ENCODE measurements at regions not wholly inside any gene's neighbourhood (a gene's known extent, or its start where the extent isn't known, plus 50 kb on each side); places are given as distances from the start of the nearest gene placed in this dataset.
"Not testable (repeated sequence)": the region's sequence is repeated elsewhere in the genome, so short reads cannot be mapped to it uniquely, and the experiment has no call there.

GRCh38 chr6:14301477-14301876 is 183.9 kb downstream of the CD83 start:
- TF ChIP-seq EP300, CTCF, POLR2A (IDR thresholded peaks at IDR 0.05): not testable (repeated sequence)
